HG02852 (cell line): ENCODE measurements at regions not wholly inside any gene's neighbourhood (a gene's known extent, or its start where the extent isn't known, plus 50 kb on each side); places are given as distances from the start of the nearest gene placed in this dataset.
"Not testable (repeated sequence)": the region's sequence is repeated elsewhere in the genome, so short reads cannot be mapped to it uniquely, and the experiment has no call there.

ENCODE experiments used
- ATAC-seq: cut with Tn5 transposase; IDR thresholded peaks from one replicate; pipeline ENCODE4 v1.9.1; 2021; ENCODE audit warnings: mild to moderate bottlenecking, moderate library complexity; ENCODE audit not compliant: unreplicated experiment

DNA sequence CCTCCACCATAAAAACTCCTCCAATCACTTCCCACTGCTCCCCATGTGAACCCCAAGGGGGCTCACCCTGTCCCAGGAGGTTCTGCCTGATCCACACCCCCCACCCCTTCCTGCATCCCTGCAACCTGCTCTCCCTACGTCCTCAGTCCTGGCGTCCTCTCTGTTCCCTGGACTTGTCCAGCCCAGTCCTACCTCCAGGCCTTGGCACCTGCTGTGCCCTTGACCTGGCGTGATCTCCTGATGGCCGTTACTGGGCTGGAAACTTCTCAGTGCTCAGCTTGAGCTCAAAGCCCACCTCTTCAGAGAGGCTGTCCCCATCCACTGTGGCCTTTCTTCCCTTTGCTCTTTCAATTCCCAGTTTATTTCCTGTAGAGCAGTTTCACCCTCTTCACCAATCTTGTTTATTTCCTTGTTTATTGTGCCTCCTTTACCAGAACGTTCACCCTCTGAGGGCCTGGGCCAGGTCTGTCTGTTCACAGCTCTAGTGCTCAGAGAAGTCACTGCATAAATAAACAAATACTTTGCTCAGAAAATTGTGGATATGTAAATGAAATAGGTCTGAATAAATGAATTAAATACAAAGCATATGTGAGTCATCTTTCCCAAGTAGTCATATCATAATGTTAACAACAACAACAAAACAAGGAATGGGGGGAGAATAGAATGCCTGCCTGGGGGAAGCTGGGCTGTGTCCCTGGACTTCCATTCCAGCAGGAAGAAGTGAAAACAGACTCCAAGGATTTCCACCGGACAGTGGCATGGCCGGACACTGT lies 175.7 kb upstream of the SULF2 start:
- no peak for ATAC-seq

DNA sequence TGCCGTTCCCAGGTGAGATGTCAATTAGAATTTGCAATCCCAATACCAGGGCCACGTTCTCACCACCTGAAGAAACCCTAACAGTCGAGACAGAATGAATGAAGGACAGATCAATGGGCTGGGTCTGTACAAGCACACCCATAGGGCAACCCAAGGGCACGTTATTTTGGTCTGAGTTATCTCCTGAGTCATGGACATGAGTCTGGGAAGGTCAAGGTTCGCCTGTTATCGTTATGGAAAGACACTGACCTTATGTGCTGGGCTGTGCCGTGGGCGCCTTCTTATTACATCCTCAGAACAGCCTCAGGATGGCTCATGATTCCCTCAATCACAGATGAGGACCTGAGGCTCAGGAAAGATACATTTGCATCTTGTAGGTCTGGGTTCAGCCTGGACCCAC lies 175.0 kb upstream of the SULF2 start:
- no peak for ATAC-seq

DNA sequence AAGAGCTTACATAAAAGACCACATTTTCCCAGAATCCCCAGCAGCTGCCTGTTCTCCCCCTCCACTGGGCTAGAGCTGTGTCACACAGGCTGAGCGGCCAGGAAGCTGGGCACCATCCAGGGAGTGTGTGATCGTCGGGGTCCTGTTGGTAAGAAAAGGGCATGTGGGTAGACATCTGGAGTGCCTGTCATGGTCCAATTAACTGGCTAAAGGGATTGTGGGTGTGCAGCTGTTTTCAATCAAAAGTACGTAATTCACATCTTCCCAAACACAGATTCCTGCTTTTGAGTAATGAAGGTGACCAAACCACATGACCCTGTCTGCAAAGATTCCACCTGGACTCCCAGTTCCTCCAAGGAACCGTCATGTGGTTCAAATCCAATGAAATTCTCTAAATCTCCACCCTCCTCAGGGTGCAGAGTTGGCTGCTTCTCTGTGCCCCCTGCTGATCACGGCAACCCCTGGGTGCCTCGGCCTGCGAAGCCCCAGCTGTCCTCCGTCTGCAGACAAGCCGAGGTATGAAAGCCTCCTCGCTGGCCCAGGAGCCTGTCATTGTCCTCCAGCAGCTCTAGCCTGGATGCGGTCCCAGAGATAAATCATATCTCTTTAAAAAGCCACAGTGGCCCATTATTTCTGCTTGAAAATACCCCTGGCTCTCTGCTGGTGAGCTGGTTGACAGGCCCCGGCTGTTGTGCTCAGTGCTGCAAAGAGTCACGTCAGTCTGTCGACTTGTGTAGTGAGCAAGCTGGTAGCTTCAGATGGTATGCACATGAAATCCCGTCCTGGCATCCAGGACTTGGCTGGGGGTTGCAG lies 172.9 kb upstream of the SULF2 start:
- not testable (repeated sequence) for ATAC-seq

DNA sequence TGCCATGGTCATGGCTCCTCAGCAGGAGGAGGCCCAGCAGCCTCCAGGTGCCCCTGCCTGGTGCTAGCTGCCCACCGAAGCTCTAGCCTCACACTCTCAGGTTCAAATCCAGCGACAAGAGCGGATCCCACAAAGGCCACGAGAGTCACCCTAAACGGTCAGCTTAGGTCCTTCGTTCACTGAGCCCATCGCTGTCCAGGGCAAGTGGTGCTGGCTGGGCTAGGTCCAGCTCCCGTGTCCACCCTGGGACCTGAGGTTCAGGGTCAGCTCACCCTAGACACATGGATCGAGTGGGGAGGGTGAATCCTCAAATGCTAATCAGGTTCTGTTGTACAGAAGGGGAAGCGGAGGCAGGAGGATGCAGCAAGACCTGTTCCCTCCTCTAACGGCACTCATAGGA lies 171.9 kb upstream of the SULF2 start:
- ATAC-seq: no peak

DNA sequence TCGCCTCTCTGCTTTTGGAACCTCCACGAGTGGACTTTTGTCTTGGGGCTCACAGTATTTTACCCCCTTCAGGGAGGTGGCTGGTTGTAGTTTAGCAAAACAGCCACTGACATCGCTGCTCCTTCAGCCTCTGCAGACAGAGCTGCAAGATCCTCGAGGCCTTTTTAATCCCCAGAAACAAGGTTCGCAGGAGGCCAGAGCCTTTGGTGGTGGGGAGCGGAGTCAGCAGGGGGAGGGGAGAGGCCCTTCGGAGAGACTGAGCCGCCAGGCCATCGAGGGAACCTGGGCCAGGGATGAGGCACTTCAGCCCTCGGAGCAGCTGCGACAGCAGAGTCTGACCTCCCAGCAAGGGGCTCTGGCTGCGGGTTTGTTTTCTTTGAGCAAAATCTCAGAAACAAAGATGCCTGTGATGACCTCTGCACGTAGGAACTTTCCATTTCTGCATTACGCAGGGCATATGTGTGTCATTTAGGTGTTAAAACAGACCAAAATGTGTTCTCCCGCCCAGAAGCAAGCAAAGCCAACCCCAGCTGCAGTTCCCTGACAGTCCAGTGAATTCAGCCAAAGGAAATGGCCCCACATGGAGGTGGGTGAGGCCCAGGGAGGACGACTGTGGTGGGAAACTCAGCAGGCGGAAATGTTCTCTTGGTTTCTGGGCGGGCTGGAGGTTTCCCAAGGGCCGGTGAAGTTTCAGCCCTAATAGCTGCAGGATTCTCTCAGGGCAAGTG lies 171.2 kb upstream of the SULF2 start:
- ATAC-seq: no peak

DNA sequence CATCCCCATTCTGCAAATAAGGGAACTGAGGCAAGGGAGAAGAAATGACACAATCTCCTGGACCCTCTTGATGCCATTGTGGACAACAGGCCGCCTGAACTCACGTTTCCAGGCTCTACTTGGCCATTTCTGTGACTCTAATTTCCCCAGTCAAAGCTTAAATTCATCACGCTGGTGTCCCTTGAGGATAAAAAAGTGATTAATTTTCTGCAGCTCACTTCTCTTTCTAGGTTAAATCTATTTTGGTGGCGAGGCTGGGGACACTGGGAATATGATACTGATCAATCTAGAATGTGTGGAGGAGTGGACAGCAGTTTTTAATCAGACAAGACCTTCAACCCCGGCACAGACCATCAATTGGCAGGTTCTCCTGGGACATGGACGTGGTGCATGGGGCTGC lies 168.2 kb upstream of the SULF2 start:
- ATAC-seq: no peak

DNA sequence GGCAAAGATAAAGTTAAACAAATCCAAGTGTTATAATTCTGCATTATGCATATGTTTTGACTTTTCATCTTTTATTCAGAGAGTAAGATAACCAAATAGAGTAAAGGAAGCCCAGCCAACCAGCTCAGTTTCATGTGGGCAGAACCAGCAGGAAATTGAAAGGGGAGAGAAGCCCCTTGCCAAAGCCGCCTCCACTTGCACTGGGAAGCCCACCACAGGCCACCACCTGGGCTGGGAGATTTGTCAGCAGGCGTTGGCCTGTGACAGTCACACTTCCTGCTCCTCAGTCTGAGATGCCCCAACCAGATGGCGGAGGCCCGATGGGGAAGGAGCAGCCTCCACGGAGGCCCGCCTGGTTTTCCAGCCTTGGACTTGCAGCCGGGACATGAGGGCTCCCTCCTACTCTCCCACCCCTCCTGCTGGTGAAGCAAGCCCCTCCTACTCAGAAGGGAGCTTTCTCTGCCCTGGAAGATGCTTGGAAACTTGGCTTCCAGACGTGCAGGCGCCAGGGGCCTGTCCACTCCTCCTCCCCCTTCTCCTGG lies 166.8 kb upstream of the SULF2 start:
- no peak for ATAC-seq

DNA sequence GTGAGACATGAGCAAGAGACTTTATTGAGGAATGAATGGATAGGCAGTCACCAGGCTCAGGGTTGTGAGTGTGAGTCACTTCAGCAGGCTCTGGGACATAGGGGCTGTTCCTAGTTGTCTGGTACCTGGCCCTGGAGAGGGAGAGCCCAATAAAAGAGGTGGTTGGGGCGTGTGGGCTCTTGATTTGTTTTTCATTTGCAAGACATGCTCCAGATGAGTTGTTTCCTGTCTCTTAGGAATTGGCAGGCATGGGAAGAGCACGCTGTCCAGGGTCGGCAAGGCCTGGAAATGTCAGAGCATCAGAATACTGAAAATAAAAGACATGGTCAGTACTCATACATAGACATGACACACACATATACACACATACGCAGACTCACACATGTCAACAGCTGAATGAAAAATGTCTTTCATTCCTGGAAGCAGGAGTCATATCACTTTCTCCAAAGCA lies 166.3 kb upstream of the SULF2 start:
- no peak for ATAC-seq

DNA sequence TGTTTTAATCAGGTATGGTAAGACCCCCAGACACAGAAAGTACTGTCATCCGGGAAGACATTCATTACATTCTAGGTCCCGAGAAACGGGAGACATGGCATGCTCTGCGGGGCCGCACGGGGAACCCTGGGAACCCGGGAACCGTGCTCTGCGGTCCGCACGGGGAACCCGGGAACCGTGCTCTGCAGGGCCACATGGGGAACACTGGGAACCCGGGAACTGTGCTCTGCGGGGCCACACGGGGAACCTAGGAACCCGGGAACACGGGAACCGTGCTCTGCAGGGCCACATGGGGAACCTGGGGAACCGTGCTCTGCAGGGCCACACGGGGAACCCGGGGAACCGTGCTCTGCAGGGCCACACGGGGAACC lies 165.6 kb upstream of the SULF2 start:
- no peak for ATAC-seq

DNA sequence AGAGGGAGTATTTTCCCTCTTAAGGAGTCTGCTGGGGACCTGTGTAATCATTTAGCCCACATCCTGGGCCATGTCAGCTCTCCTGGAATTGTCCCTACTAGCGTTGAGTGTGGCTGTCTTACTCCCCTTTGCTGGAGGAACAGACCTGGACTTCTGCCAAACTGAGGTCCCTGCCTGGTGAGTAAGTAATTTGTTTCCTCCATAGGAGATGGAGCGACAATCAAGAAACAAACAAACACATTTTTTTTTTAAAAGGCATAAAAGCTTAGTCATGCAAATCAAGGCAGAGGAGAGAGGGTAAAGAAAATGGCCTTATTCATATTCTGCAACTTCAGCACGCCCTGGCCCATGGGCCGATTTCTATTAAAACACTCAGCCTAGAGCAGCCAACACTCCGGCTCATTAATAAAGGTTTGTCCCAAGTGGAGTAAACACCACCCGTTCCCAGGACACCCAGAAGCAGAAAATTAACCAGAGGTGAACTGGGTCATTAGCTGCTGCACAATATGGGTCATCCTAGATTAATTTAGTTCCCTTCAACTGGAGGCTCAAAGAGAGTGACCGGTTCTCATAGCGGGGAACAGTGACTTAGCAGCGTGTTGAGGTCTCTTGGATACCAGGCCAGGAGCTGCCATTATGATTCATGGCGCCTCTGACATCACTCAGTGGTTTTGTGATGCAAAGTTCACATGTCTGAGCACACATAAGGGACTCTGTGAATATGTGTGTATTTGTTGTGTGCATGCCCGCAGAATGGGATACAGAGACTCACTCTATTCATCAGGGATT lies 165.0 kb upstream of the SULF2 start:
- ATAC-seq: no peak

DNA sequence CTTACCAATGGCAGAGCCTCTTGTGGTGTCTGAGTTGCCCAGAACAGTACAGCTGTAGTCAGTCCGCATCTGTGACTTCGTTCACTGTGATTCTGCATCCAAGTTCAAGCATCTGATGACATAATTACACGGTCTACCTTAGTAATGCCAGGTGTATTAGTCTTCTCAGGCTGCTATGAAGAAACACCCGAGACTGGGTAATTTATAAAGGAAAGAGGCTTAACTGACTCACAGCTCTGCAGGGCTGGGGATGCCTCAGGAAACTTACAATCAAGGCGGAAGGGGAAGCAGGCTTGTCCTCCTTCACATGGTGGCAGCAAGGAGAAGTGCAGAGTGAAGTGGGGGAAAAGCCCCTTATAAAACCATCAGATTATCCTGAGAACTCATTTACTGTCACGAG lies 163.9 kb upstream of the SULF2 start:
- ATAC-seq: no peak

DNA sequence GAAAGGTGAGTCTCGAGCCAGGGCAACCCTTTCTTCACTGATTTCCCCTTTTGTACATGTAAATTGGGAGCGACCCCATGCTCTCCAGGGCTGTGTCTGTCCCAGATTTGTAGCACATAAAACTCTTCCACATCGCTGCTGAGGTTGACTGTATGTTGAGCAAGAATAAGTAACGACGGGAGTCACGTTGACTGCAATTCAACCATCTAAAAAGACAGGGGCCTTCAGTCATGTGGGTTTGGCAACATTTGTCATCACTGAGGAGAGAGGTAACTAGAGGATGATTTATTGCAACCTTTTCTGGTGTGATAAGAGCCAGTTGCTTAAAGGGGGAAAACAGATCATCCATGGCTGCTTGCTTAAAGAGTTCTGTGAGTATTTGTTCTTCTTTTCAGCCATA lies 159.4 kb upstream of the SULF2 start:
- no peak for ATAC-seq

DNA sequence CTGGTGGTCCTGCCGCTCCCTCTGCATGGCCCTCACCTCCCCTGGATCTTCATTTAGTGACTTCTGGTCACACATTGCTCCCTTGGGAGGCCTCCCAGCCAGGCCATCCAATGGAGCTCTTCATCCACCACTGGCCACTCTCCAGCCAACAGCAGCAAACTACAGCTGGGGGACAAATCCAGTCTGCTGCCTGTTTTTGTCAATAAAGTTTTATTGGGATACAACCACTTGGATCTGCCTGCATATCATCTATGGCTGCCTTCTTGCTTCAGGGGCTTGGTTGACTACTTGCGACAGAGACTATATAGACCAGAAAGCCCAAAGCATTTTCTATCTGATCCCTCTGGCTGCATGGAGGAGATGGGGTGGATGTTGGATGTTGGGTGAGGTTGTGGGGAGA lies 156.6 kb upstream of the SULF2 start:
- ATAC-seq: no peak

DNA sequence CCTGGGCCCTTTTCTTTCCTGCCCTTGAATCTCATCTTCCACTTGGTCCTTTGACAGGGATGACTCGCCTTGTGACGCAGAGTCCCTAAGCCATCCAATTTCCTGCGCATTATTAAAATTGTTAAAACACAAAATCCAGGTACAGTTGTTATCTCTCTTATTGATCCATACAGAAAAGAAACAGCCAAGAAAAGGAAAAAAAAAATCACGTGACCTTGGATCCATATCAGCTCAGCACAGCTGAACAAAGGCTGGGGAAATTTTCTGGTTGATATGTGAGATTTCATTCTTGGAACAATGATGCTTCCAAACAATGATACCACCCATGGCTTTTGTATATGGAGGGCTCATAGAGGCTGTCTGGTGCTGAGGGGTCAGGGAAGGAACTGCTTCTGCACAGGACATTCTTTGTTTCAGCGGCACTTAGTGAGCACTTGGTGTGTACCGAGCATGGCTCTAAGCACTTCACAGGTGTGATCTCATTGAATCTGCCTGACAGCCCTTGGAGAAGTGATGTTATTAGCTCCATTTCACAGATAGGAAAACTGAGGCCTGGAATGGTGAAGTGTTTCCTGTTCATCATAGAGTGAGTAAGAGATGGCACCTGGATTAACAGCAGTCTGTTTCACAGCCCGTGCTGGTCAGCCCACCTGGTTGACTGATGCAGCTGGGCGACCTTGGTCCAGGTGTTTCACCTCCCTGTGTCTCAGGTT lies 155.0 kb upstream of the SULF2 start:
- ATAC-seq: no peak

DNA sequence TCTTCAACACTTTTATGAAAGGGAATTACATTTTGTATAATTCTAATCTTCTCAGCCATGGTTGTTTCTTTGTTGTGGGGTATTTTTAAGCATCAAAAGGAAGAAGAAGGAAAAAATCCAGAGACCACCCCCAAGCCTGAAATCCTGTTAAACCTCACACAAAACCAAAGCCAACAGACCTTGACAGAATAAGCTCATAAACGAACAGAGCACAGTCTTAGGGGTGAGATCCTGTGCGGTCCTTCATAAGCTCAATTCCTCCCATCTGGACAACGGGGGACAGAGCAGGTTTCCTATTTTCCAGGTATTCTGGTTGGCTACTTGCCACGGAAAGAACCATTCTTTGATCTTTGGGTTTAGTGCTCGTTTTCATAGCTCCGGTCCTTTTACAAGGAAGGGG lies 151.3 kb upstream of the SULF2 start:
- ATAC-seq: no peak

DNA sequence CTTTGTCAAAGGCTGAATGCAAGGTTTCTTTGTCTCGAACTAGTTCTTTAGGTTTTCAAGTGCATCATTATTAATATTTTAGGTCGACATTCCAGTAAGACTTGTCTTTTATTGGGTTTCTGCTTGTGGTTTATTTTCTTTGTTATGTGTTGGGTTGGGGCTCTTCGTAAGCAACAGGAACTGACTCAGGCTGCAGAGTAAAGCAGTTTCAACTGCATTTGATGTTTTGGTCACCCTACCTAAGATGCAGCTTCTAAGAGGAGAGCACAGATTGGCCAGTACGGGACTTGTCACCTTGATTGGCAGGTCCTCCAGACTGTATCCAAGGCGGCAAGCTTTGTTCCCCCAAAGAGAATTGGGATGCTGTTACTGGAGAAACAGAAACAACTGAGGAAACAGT lies 149.5 kb upstream of the SULF2 start:
- ATAC-seq: no peak

DNA sequence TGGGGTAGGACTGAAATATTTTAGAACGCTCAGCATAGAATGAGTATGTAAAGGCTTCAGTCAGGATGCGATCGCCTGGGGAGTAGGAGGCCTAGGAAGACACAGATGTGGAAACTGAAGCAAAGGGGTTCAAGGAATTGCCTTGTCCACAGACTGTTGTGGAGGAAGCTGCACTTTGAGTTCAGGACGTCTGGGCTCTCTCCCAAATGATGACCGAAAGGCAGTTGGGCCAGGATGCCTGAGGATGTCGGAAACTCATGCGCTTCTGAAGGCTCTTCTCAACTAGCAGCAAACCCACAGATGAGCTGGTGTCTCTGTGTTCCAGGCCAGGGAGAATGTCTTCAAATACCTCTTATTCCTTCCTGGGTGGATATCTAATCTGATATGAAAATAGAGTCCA lies 146.2 kb upstream of the SULF2 start:
- no peak for ATAC-seq

DNA sequence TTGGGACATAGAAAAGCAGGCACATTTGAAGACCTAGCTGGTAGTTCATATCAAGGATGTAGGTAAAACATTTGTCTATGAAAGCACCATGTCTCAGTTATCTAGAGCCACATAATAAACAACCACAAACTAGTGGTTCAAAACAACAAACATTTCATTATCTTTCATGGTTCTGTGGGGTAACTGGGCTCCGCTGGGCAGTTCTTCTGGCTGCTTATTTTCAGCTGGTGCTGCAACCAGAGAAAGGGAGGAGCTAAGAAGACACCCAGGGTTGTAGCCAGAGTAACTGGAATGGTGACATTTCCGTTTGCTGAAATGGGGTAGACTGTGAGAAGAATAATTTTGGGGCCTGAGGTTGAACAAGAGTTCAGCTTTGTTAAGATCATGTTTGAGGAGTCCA lies 145.7 kb upstream of the SULF2 start:
- ATAC-seq: no peak

DNA sequence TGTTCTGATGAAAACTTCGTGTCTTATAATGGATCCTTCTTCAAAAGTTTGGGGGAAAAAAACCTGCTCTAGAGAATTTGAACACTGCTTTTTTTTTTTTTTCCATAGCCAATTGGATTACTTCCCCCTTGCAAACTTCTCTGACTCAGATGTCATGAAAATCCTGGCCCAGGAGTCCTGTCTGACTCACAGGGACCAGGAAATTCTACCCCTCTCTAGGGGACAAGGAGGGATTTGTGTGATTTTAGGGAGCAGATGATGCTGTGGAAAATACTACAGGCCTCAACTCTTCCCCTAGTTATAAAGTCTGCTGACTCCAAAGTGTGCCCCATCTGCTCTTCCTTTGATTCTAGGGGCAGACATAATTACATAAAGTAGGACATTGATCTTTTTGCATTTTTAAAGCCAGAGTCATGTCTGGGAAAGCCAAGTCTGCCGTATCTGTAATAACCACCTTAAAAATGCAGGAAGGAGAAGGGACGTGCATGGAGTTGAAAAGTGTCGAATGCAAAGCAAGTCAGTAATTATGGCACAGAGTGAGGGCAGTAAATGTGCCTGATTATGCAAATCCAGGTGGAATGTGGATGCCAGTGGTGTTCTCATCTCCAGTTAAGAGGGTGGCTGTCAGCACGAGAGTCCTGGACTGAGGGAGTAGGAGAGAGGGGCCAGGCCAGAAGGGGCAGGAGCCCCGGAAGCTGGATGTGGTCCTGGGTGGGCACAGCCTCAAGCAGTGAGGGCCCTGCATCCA lies 144.3 kb upstream of the SULF2 start:
- ATAC-seq: no peak
